GM23338 (cell line): ENCODE measurements at regions not wholly inside any gene's neighbourhood (a gene's known extent, or its start where the extent isn't known, plus 50 kb on each side); places are given as distances from the start of the nearest gene placed in this dataset.

ENCODE experiments used
- ATAC-seq: fragments of 200-7000 bp; cut with Tn5 transposase; 3 replicates; pipeline ENCODE4 v1.9.1; 2020
- DNase-seq: peaks from one replicate; pipeline ENCODE4 v3.0.0-alpha.2; 2015; ENCODE audit warnings: low spot score
- H2AFZ ChIP-seq: fragments of 200-600 bp; sonication (generic); 2 replicates; pipeline ENCODE4 v1.8.0; 2016; ENCODE audit warnings: antibody characterized with exemption, mild to moderate bottlenecking, moderate library complexity
- H3F3A ChIP-seq: fragments of 200-600 bp; sonication (generic); replicated peaks from 2 replicates; pipeline ENCODE4 v1.8.0; 2017; ENCODE audit warnings: antibody characterized with exemption, mixed run types, low read depth
- H3K27ac ChIP-seq: fragments of 200-600 bp; sonication (generic); 2 replicates; pipeline ENCODE4 v1.6.1; 2016; ENCODE audit warnings: low read depth
- H3K27me3 ChIP-seq: fragments of 200-600 bp; sonication (generic); 2 replicates; pipeline ENCODE4 v1.8.0; 2016; ENCODE audit warnings: mild to moderate bottlenecking, mixed run types, moderate library complexity; ENCODE audit not compliant: insufficient read depth
- H3K36me3 ChIP-seq: fragments of 200-600 bp; sonication (generic); 2 replicates; pipeline ENCODE4 v1.8.0; 2016; ENCODE audit warnings: mild to moderate bottlenecking; ENCODE audit not compliant: insufficient read depth
- H3K4me1 ChIP-seq: fragments of 200-600 bp; sonication (generic); 2 replicates; pipeline ENCODE4 v1.8.0; 2016; ENCODE audit warnings: mild to moderate bottlenecking, moderate library complexity; ENCODE audit not compliant: insufficient read depth
- H3K4me2 ChIP-seq: fragments of 200-600 bp; sonication (generic); 2 replicates; pipeline ENCODE4 v1.7.1; 2017; ENCODE audit warnings: mixed run types
- H3K4me3 ChIP-seq: fragments of 200-600 bp; sonication (generic); 2 replicates; pipeline ENCODE4 v1.6.1; 2016; ENCODE audit warnings: mixed run types
- H3K79me2 ChIP-seq: fragments of 200-600 bp; sonication (generic); replicated peaks from 2 replicates; pipeline ENCODE4 v1.8.0; 2017; ENCODE audit warnings: mild to moderate bottlenecking; ENCODE audit not compliant: insufficient read depth
- H3K9me2 ChIP-seq: fragments of 200-600 bp; sonication (generic); 2 replicates; pipeline ENCODE4 v1.8.0; 2017; ENCODE audit not compliant: insufficient read depth
- H4K20me1 ChIP-seq: fragments of 200-600 bp; sonication (generic); replicated peaks from 2 replicates; pipeline ENCODE4 v1.8.0; 2017; ENCODE audit warnings: mild to moderate bottlenecking; ENCODE audit not compliant: insufficient read depth
- H3K27ac Mint-ChIP-seq: 2 replicates; pipeline ENCODE4 v1.8.0; 2020; ENCODE audit warnings: inconsistent platforms, mild to moderate bottlenecking, moderate library complexity, mixed read lengths
- H3K27me3 Mint-ChIP-seq: 3 replicates; pipeline ENCODE4 v1.8.0; 2022; ENCODE audit warnings: low read depth, mild to moderate bottlenecking, moderate library complexity, mixed read lengths, inconsistent platforms; ENCODE audit not compliant: insufficient read depth, poor library complexity
- H3K36me3 Mint-ChIP-seq: 3 replicates; pipeline ENCODE4 v1.8.0; 2021; ENCODE audit warnings: low read depth, mild to moderate bottlenecking, inconsistent platforms, moderate library complexity, mixed read lengths
- H3K4me1 Mint-ChIP-seq: 3 replicates; pipeline ENCODE4 v1.8.0; 2020; ENCODE audit warnings: mild to moderate bottlenecking, inconsistent platforms, mixed read lengths
- H3K4me3 Mint-ChIP-seq: 3 replicates; pipeline ENCODE4 v1.8.0; 2021; ENCODE audit warnings: moderate library complexity, mild to moderate bottlenecking, inconsistent platforms, mixed read lengths
- H3K9me3 Mint-ChIP-seq: 3 replicates; pipeline ENCODE4 v1.8.0; 2020; ENCODE audit warnings: moderate library complexity, mild to moderate bottlenecking, inconsistent platforms, mixed read lengths
- CREB1 ChIP-seq: fragments of 250-450 bp; sonication (Bioruptor Pico); IDR thresholded peaks from 2 replicates; pipeline ENCODE4 v1.5.0; 2020; ENCODE audit warnings: low read depth, mild to moderate bottlenecking, moderate library complexity
- CTCF ChIP-seq, 2 experiments: fragments of 200-600 bp in 1 of 2; sonication (generic) in 1 of 2; conservative IDR thresholded peaks; 2 replicates each; pipeline versions ENCODE4 v1.5.1 to v1.6.1; 2016 to 2017; ENCODE audit warnings: antibody characterized with exemption in 2 of 2, low read depth in 2 of 2, mild to moderate bottlenecking in 2 of 2, moderate library complexity in 1 of 2
- ETS1 ChIP-seq: IDR thresholded peaks from 2 replicates; pipeline ENCODE4 v1.6.1; 2016; ENCODE audit warnings: antibody characterized with exemption
- EZH2 ChIP-seq: fragments of 200-600 bp; sonication (generic); IDR thresholded peaks from one replicate; pipeline ENCODE4 v1.8.0; 2017; ENCODE audit warnings: antibody characterized with exemption, mild to moderate bottlenecking, low read depth; ENCODE audit not compliant: unreplicated experiment
- EZH2phosphoT487 ChIP-seq: fragments of 200-600 bp; sonication (generic); IDR thresholded peaks from one replicate; pipeline ENCODE4 v1.8.1; 2018; ENCODE audit warnings: antibody characterized with exemption; ENCODE audit not compliant: unreplicated experiment
- JUNB ChIP-seq: IDR thresholded peaks from one replicate; pipeline ENCODE4 v1.6.1; 2016; ENCODE audit warnings: antibody characterized with exemption; ENCODE audit not compliant: unreplicated experiment
- NANOG ChIP-seq: IDR thresholded peaks from 2 replicates; pipeline ENCODE4 v1.6.1; 2016; ENCODE audit warnings: antibody characterized with exemption, borderline replicate concordance
- POLR2AphosphoS5 ChIP-seq: IDR thresholded peaks from 2 replicates; pipeline ENCODE4 v1.6.1; 2016; ENCODE audit warnings: antibody characterized with exemption, low read depth
- STAT1 ChIP-seq: IDR thresholded peaks from one replicate; pipeline ENCODE4 v1.6.1; 2016; ENCODE audit warnings: antibody characterized with exemption; ENCODE audit not compliant: unreplicated experiment
- ZNF114 ChIP-seq: fragments of 250-450 bp; sonication (Bioruptor Pico); IDR thresholded peaks from 2 replicates; pipeline ENCODE4 v1.5.0; 2020; ENCODE audit warnings: mild to moderate bottlenecking, moderate library complexity
- ZNF331 ChIP-seq: fragments of 250-450 bp; sonication (Bioruptor Pico); IDR thresholded peaks from 2 replicates; pipeline ENCODE4 v1.5.0; 2020; ENCODE audit warnings: low read depth, mild to moderate bottlenecking, moderate library complexity
- TF ChIP-seq, protein P1 (sequence below): fragments of 250-450 bp; sonication (Bioruptor Pico); IDR thresholded peaks from 2 replicates; pipeline ENCODE4 v1.5.0; 2020; ENCODE audit warnings: mild to moderate bottlenecking, moderate library complexity
- TF ChIP-seq, protein P2 (sequence below): IDR thresholded peaks from one replicate; pipeline ENCODE4 v1.6.1; 2018; ENCODE audit warnings: antibody characterized with exemption; ENCODE audit not compliant: unreplicated experiment

DNA sequence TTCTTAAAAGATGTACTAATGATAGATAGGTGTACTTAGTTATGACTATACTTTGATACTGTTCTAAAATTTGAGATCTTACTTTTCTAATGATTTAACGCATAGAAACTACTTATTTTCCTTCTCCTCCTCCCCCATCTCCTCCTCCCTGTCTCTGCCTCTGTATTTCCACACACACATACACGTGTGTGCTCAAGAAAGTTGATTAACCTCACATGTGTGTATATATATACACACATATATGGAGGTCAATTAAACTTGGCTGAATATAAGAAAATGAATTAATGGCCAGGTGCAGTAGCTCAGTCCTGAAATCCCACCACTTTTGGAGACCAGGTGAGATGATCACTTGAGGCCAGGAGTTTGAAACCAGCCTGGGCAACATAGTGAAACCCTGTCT, 362.7 kb upstream of the SYT1 start:
- H3K36me3 ChIP-seq, result no peaks in the 10 kb centered on the region
- no peak overlapping the region for H3K4me3 Mint-ChIP-seq
- H3K4me2 ChIP-seq, result no peak overlapping the region
- no peak overlapping the region for H3K27ac Mint-ChIP-seq
- no peaks in the 10 kb centered on the region for H3K36me3 Mint-ChIP-seq
- no peaks in the 10 kb centered on the region for H4K20me1 ChIP-seq
- H3K79me2 ChIP-seq, result no peaks in the 10 kb centered on the region
- no peaks in the 10 kb centered on the region for H3K4me1 Mint-ChIP-seq
- ATAC-seq (no peak), DNase-seq (no peak)
- H3K9me2 ChIP-seq, result no peaks in the 10 kb centered on the region
- TF ChIP-seq STAT1 (no peak), POLR2AphosphoS5 (no peak), NANOG (no peak), EZH2phosphoT487 (no peak), ZNF114 (no peak), EZH2 (no peak), ETS1 (no peak), CTCF (conservative IDR thresholded peaks at IDR 0.05; ENCODE audit: low read depth in 2 of 2) (no peak), CREB1 (CRISPR knock-in tag) (no peak), JUNB (no peak), ZNF331 (CRISPR knock-in tag) (no peak)
- TF ChIP-seq, protein P1, sequence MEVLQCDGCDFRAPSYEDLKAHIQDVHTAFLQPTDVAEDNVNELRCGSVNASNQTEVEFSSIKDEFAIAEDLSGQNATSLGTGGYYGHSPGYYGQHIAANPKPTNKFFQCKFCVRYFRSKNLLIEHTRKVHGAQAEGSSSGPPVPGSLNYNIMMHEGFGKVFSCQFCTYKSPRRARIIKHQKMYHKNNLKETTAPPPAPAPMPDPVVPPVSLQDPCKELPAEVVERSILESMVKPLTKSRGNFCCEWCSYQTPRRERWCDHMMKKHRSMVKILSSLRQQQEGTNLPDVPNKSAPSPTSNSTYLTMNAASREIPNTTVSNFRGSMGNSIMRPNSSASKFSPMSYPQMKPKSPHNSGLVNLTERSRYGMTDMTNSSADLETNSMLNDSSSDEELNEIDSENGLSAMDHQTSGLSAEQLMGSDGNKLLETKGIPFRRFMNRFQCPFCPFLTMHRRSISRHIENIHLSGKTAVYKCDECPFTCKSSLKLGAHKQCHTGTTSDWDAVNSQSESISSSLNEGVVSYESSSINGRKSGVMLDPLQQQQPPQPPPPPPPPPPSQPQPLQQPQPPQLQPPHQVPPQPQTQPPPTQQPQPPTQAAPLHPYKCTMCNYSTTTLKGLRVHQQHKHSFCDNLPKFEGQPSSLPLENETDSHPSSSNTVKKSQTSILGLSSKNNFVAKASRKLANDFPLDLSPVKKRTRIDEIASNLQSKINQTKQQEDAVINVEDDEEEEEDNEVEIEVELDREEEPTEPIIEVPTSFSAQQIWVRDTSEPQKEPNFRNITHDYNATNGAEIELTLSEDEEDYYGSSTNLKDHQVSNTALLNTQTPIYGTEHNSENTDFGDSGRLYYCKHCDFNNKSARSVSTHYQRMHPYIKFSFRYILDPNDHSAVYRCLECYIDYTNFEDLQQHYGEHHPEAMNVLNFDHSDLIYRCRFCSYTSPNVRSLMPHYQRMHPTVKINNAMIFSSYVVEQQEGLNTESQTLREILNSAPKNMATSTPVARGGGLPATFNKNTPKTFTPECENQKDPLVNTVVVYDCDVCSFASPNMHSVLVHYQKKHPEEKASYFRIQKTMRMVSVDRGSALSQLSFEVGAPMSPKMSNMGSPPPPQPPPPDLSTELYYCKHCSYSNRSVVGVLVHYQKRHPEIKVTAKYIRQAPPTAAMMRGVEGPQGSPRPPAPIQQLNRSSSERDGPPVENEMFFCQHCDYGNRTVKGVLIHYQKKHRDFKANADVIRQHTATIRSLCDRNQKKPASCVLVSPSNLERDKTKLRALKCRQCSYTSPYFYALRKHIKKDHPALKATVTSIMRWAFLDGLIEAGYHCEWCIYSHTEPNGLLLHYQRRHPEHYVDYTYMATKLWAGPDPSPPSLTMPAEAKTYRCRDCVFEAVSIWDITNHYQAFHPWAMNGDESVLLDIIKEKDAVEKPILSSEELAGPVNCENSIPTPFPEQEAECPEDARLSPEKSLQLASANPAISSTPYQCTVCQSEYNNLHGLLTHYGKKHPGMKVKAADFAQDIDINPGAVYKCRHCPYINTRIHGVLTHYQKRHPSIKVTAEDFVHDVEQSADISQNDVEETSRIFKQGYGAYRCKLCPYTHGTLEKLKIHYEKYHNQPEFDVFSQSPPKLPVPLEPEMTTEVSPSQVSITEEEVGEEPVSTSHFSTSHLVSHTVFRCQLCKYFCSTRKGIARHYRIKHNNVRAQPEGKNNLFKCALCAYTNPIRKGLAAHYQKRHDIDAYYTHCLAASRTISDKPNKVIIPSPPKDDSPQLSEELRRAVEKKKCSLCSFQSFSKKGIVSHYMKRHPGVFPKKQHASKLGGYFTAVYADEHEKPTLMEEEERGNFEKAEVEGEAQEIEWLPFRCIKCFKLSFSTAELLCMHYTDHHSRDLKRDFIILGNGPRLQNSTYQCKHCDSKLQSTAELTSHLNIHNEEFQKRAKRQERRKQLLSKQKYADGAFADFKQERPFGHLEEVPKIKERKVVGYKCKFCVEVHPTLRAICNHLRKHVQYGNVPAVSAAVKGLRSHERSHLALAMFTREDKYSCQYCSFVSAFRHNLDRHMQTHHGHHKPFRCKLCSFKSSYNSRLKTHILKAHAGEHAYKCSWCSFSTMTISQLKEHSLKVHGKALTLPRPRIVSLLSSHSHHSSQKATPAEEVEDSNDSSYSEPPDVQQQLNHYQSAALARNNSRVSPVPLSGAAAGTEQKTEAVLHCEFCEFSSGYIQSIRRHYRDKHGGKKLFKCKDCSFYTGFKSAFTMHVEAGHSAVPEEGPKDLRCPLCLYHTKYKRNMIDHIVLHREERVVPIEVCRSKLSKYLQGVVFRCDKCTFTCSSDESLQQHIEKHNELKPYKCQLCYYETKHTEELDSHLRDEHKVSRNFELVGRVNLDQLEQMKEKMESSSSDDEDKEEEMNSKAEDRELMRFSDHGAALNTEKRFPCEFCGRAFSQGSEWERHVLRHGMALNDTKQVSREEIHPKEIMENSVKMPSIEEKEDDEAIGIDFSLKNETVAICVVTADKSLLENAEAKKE (CRISPR knock-in tag), result no peak
- TF ChIP-seq, protein P2, sequence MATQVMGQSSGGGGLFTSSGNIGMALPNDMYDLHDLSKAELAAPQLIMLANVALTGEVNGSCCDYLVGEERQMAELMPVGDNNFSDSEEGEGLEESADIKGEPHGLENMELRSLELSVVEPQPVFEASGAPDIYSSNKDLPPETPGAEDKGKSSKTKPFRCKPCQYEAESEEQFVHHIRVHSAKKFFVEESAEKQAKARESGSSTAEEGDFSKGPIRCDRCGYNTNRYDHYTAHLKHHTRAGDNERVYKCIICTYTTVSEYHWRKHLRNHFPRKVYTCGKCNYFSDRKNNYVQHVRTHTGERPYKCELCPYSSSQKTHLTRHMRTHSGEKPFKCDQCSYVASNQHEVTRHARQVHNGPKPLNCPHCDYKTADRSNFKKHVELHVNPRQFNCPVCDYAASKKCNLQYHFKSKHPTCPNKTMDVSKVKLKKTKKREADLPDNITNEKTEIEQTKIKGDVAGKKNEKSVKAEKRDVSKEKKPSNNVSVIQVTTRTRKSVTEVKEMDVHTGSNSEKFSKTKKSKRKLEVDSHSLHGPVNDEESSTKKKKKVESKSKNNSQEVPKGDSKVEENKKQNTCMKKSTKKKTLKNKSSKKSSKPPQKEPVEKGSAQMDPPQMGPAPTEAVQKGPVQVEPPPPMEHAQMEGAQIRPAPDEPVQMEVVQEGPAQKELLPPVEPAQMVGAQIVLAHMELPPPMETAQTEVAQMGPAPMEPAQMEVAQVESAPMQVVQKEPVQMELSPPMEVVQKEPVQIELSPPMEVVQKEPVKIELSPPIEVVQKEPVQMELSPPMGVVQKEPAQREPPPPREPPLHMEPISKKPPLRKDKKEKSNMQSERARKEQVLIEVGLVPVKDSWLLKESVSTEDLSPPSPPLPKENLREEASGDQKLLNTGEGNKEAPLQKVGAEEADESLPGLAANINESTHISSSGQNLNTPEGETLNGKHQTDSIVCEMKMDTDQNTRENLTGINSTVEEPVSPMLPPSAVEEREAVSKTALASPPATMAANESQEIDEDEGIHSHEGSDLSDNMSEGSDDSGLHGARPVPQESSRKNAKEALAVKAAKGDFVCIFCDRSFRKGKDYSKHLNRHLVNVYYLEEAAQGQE, result no peak
- H3K27me3 Mint-ChIP-seq, result no peaks in the 10 kb centered on the region
- H3K27ac ChIP-seq, result no peak overlapping the region
- no peaks in the 10 kb centered on the region for H3F3A ChIP-seq
- no peak overlapping the region for H2AFZ ChIP-seq
- no peaks in the 10 kb centered on the region for H3K4me1 ChIP-seq
- H3K4me3 ChIP-seq, result no peak overlapping the region
- H3K9me3 Mint-ChIP-seq, result peaks cover 10% of the 10 kb centered on the region; the same call in 1 of the 3 replicates
- no peaks in the 10 kb centered on the region for H3K27me3 ChIP-seq
